ENCODE measurements at regions not wholly inside any gene's neighbourhood (a gene's known extent, or its start where the extent isn't known, plus 50 kb on each side); places are given as distances from the start of the nearest gene placed in this dataset.
A peak's percentile ranks its signal among the peaks of the same experiment; 100 is the strongest.
"Not testable (repeated sequence)": the region's sequence is repeated elsewhere in the genome, so short reads cannot be mapped to it uniquely, and the experiment has no call there.

DNA sequence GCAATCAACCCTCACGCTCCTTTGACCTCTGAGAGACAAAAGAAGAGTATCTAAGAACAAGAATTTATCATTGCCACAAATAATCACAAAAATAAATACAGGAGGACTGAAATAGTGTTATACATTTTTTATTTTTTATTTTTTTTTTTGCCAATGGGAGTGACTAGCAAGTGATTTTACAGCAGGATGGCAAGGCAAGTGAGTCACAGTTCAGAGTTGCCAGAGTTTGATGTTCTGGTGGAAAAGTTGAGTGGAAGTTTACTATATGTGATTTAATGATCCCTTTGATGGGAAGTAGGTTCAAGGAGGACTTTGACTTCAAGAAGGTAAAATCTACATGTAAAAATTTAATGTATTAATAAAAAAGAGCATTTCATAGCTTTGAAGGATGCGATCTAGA, 2691.4 kb downstream of the PCDH9 start:
- FAIRE-seq (no peak), DNase-seq (ENCODE audit: insufficient read length, low spot score) (no peak)

DNA sequence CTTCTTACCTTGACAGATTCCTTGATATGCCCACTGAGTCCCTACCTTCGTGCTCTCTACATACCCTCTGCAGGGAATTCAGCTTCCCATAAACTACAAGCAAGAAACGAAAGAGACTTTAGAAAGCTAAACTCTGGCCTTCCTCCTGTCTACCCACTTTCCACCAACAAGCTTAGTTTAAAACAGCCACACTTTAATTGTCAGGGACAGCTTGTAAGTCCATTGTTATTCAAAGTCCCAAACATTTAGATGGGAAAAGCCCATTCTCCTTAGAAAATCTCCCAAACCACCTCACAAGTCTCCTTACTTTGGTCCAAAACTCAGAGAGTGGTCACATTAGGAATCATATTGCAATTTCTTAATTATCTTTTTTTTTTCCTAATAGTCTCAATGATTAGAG, 2695.8 kb downstream of the PCDH9 start:
- FAIRE-seq = no peak
- no peak for DNase-seq (ENCODE audit: insufficient read length, low spot score)

DNA sequence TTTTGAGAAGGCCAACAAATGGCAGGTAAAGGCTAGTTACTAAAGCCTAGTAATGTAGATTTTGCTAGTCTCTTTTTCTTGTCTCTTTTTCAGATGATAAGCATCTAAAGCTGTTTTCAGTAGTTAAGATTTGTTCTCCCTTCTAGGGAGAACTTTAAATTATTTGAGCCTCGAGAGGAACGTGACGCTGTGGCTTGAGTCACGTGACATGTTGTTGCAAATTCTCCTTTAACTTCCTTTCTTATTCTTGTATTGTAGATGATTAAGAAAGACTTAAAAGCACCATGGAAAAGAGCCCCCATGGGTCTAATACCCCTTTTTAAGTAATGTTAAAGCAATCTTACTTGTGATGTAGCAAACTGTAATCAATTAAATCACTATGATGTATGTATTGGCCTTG, 2698.7 kb downstream of the PCDH9 start:
- FAIRE-seq = no peak
- DNase-seq (ENCODE audit: insufficient read length, low spot score) = no peak

DNA sequence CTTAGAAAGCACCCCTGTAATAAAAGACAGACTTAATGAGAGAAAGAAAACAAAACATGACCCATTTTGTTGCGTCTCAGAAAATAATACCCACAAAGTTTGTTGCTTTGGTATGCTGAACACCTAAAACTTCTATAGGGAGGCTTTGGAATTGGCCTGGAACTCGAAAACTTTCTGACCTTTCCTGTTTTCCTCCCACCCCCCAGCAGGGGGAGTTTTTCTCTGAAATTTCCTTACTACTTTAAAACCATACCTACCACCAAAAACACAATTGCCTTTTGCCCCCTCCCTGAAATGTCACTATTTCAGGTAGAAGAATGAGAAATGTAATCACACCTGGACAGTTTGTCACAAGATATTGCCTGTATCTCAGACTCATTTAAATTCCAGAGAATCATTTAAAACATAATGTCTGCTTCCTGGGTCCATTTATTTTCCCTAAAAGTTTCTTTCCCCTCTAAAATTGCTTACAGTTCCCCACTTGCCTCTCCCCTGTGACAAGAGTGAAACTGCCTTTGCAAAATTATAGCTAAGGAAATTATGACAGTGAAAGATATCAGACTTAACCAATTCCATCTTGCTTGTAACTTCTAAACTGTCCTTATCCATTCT, 2700.2 kb downstream of the PCDH9 start:
- DNase-seq (ENCODE audit: insufficient read length, low spot score) = peak; percentile 0
- FAIRE-seq = peak; percentile 47

DNA sequence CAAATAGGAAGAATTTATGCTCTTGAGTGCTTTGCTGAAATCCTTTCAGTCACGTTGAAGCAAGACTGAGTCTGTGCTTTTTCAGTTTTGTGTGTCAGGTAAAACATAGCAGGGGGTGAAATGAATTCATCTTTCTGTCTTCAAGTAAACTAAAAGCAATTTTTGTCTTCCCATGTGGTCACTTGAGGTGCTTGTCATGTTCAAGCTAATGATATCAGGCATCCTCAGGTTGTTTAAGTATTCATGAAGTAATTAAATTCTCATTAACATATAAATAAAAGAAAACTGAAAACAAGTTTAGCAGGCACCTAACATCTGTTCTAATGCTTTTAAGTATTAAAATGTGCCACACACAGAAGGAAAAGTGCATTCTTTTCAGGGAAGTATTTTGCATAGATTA, 2701.3 kb downstream of the PCDH9 start:
- no peak for FAIRE-seq
- DNase-seq (ENCODE audit: insufficient read length, low spot score) = no peak

DNA sequence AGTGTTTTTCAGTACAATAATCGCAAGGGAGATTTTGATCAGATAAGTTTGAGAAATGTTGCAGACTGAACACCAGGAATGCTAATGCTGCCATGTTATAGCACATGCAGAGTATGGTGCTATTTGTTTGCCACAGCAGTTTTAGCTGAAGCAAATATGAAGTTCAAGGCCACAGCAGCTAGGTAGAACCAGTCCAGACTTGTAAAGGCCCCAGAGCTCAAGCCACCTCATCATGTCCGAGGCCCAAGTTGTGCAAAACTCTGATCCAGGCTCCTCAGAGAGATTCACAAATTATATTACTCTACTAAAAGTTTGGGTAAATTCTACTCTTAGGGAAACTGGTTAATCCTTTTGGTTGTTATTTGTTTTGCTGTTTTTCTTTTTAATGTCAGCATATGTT, 2702.6 kb downstream of the PCDH9 start:
- DNase-seq (ENCODE audit: insufficient read length, low spot score) (no peak), FAIRE-seq (no peak)

DNA sequence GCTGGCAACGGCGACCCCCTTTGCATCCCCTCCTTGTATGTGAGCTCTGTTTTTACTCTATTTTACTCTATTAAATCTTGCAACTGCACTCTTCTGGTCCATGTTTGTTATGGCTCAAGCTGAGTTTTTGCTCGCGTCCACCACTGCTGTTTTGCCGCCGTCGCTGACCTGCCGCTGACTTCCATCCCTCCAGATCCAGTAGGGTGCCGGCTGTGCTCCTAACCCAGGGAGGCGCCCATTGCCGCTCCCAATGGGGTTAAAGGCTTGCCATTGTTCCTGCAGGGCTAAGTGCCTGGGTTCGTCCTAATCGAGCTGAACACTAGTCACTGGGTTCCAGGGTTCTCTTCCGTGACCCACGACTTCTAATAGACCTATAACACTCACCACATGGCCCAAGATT, 2704.4 kb downstream of the PCDH9 start:
- no peak for DNase-seq (ENCODE audit: insufficient read length, low spot score)
- no peak for FAIRE-seq

DNA sequence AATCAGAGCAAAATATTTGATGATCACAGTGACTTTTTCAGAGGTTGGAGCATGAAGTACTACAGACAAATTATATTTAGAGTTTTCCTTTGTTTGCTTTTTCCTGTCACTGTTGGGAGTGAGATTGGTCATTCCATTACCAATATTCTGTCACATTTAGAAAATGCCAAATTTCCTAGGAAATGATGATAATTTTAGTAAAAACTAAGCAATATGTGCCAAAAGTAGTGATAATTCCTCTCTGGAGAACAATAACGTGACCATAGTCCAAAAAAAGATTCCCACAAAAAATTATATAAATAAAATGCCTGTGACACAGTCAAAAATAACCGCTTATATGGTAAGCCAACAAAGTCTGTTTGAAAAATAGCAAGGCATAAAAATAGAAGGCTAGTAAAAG, 2719.4 kb downstream of the PCDH9 start:
- no peak for DNase-seq (ENCODE audit: insufficient read length, low spot score)
- no peak for FAIRE-seq

DNA sequence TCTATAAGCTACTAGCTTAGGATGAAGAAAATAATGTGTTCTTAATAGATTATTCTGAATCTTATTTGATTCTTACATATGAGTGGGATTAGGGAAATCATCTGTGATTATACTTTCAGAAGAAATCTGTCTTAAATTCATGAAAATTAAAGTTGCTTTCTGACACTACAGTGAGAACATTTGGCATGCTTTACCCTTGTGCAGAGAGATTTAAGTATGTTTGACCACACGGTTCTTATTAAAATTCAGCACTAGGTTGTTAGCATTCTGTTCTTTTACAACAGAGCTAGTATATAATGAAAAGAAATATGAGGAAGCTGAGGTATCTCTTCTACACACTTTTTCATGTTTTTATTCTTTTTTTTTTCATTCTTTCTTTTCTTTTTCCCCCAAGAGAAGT, 2723.9 kb downstream of the PCDH9 start:
- DNase-seq (ENCODE audit: insufficient read length, low spot score) (no peak), FAIRE-seq (no peak)

DNA sequence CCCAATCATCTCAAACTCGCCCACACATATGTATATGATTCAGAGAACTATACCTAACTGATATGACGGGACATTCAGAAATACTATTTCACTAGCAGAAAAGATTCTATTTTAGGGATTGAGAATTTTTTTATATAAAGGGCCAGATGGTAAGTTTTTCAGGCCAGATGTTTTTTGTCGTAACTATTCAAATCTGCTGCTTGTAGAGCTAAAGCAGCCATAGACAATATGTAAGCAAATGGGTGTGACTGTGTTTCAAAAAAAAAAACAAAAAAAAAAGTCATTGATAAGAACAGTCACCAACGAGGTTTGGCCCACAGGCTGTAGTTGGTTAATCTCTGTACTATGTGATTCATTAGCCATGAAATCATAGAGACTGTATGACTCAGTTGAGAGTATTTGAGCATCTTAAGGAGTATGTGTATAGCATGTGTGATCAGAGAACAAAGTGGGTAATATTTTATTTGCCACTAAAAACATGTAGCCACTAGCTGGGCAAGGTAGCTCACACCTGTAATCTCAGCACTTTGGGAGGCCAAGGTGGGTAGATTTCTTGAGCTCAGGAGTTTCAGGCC, 2724.7 kb downstream of the PCDH9 start:
- FAIRE-seq (no peak), DNase-seq (ENCODE audit: insufficient read length, low spot score) (no peak)

DNA sequence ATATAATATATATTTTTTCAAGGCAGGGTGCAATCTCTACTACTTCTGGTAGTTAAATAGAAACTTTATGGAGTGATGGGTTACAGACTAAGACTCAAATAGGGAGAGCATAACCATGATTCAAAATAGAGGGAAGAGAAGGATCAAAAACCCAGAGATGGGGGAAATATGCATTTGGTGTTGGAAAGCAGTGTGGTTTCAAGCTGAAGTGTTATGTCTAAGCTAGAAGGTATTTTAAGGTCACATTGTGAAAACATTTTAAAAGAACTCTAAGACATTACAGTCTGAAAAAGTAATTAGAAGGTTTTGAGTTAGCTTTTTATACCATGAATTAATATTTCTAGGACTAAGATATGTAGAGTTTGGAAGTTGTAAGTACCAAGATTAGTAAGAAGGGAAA, 2741.4 kb downstream of the PCDH9 start:
- no peak for FAIRE-seq

DNA sequence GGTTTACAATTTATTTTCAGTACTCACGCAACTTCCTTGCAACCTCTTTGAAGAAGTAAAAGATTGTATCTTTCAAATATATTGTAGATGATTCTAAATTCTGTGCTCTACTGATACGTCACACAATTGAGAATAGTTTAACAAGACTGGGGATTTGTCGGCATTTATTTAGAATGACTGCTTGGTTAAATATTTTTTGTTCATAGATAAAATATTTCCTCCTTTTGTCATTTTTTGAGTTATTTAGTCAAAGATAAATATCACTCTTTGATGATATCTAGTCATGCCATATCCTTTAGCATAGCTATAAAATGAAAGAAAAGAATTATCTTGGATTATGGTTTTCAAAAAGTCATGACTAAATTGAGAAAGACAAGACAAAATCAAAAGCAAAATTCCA, 2747.8 kb downstream of the PCDH9 start:
- DNase-seq (ENCODE audit: insufficient read length, low spot score) (no peak), FAIRE-seq (no peak)

More for the DNA sequence above, 2741.4 kb downstream of the PCDH9 start:
- no peak for DNase-seq (ENCODE audit: insufficient read length, low spot score)

DNA sequence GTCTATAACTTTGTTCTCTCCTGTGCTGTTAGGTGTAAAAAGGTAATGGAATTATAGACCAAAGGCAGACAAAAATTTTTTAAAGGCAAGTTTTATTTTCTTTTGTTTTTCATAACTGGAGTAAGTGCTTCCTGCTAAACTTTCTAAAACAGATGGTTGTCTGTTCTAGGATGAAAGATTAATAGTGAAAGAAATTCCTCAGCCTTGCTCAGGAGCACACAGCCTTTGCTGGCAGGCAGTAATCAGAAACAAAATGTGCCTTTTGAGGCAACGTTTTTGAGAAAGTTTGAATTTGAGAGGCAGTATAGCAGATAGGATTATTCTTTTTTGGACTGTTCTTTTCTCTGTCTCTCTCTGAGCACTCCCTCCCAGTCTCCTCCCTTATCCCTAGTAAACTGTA, 2749.5 kb downstream of the PCDH9 start:
- DNase-seq (ENCODE audit: insufficient read length, low spot score) = no peak
- no peak for FAIRE-seq

DNA sequence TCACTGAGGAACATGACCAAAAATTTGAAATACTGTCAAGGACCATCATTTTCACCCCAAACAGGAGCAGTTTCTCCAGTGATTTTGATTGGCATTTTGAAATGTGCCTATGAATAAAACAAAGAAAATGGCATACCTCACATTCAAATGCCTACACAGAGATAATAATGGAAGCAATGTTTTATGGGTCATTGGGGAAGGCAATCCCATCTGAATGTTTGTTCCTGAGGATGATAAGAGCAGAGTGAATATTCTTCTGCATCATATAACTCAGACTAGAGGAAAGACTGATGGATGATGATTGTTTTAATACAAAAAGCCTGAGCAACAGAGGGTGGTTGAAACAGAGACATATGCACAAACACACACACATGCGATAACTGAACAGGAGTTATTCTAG, 2749.9 kb downstream of the PCDH9 start:
- FAIRE-seq = no peak
- DNase-seq (ENCODE audit: insufficient read length, low spot score) = no peak

DNA sequence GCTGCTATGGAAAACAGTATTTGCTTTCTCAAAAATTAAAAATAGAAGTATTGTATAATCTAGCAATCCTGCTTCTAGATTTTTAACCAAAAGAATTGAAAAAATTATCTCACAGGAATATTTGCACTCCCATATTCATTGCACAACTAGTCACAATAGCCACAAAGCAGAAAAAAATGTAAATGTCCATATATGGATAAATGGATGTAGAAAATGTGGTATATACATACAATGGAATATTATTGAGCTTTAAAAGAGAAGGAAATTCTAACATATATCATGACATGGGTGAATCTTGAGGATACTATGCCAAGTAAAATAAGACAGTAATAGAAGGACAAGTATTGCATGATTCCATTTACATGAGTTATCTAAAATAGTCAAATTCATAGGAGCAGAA, 2753.0 kb downstream of the PCDH9 start:
- FAIRE-seq (no peak), DNase-seq (ENCODE audit: insufficient read length, low spot score) (no peak)

DNA sequence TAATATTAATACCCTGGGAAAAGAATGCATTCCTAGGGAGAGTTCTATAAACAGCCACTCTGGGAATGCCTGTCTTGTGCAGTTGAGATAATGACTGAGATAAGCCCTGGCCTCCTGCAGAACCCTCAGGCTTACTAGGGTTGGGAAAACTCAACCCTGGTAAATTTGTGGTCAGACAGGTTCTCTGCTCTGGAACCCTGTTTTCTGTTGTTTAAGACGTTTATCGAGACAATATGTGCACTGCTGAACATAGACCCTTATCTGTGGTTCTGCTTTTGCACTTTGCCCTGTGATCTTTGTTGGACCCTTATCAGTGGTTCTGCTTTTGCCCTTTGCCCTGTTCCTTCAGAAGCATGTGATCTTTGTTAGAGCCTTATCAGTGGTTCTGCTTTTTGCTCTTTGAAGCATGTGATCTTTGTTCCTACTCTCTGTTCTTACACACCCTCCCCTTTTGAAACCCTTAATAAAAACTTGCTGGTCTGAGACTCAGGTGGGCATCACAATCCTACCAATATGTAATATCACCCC, 2754.0 kb downstream of the PCDH9 start:
- FAIRE-seq; DNase-seq (ENCODE audit: insufficient read length, low spot score): not testable (repeated sequence)

DNA sequence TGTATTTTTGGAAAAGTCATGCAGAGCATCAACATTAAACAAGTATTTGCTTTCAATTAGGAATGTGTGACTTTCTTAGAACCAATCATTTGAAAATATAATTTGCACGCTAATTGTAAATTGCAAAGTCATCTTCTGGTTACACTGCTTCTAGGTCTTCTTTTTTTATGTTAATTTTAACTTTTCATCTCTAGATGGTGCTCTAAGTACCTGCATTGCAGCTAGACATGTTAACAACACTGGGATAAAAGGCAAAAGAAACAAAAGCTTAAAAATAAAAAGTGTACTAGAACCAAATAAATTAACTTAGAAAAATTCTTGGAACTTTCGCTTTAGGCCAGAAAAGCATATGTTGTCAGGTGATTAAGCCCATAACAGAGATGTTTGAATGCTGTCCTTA, 2758.2 kb downstream of the PCDH9 start:
- DNase-seq (ENCODE audit: insufficient read length, low spot score) (no peak), FAIRE-seq (no peak)

DNA sequence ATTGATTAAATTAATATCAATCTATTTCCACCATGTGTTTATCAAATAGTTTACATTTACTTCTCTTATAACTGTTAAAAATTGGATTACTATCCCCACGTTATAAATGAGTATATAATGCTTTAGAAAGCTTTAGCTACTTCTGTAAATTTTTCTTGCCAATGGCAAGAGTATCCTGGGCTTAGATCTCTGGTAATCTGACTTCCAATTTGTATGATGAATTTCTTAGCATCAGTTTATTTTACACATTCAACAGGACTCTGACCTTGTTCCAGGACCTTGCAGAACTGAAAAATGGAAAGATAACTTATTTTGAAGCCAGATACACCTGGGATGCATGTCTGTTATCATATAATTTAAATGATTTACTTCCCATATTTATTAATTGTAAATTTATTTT, 2759.4 kb downstream of the PCDH9 start:
- DNase-seq (ENCODE audit: insufficient read length, low spot score) (no peak), FAIRE-seq (no peak)

DNA sequence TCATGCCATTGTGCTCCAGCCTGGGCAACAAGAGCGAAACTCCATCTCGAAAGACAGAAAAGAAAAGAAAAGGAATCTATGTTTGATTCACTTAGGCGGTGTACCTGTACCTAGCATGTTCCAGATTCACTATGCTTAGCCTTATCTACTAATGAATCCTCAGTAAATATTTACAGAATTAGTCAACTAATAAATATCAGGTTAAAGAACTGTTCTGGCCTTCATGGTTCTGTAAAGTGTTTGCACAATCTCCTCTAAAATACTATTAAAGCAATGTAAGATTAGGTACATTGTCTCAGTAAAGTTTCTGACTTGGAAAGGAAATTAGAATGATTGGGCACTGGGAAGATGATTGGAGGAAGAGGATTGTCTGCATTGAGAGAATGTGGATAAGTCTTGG, 2770.4 kb downstream of the PCDH9 start:
- DNase-seq (ENCODE audit: insufficient read length, low spot score) (no peak), FAIRE-seq (no peak)

DNA sequence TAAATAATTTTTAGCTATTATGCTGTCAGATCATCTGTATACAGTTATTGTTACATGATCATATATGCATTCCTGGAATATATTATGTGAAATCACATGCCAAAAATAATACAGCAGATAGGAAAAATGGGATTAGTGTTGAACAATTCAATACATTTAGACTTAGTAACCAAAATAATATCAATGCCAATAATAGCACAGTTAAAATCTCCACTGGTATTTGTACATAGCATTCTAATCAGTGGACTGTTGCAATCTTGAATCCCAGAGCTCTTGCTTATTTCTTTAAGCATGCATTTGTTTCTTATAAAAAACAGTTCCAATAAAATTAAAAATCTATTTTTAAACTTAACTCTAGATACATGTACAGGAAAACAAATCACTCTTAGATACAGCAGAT, 2772.2 kb downstream of the PCDH9 start:
- DNase-seq (ENCODE audit: insufficient read length, low spot score) (no peak), FAIRE-seq (no peak)

DNA sequence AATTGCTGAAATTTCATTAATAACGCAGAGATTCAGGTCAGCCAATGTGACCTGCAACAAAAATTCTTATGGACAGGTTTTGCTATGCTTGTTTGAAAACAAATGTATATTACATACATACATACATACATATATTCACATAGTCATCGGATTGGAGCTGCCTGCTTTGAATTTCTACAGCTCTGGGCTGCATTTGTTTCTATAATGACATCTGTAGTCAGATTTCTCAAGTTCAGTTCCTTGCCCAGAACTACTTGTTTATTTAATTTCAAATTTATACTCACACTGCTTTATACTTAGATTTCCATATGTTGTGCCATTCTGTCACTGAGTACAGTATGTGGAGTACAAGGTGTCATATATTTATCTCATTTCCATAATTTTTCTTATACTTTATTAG, 2775.0 kb downstream of the PCDH9 start:
- DNase-seq (ENCODE audit: insufficient read length, low spot score) (no peak), FAIRE-seq (no peak)

DNA sequence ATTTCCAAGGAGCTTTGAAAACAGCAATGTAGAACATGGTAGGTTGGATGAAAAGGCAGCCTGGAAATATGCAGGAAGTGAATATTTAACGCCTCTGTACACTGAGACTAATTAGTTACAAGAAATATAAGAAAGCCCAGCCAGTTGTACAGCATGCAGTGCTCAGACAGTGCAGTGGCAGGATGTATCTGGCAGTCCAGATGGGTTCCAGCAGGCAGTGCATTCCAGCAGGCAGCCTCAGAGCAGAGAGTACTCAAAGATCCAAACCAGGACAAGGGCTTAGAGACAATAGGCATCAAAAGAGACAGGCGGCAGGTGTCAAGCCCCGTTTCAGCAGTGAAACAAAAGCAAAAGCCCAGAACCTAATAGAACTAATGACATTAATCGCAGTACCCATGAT, 2776.3 kb downstream of the PCDH9 start:
- FAIRE-seq (no peak), DNase-seq (ENCODE audit: insufficient read length, low spot score) (no peak)

DNA sequence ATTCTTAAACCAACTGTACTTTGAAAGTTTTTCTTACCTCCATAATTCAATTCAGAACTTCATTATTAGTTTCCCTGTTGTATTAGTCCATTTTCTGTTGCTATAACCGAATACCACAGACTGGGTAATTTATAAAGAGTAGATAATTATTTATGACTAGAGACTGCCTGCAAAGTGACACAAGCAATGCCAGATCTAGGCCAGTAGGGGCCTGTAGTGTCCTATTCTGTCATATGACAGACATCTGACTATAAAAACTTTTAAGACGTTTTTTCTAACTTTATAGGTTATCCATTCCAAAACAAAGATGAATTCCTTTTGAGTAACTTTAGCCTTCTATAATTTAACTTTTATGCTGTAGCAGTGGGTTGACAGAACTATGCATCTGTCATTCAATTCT, 2783.8 kb downstream of the PCDH9 start:
- no peak for FAIRE-seq
- DNase-seq (ENCODE audit: insufficient read length, low spot score) = no peak
